ENCODE measurements at regions not wholly inside any gene's neighbourhood (a gene's known extent, or its start where the extent isn't known, plus 50 kb on each side); places are given as distances from the start of the nearest gene placed in this dataset.

GRCh38 chr6:134690048-134690447 lies 259.9 kb downstream of the ALDH8A1 start:
- no peak for DNase-seq
- Mint-ChIP-seq H3K9me3 (no peaks in the 10 kb centered on the region), H3K27ac (peak overlapping the region in 1 of 6 donors; percentile 4), H3K4me3 (no peak overlapping the region), H3K27me3 (ENCODE audit: low read depth in 3 of 3) (peaks cover 0 to 5% (median 2%) of the 10 kb centered on the region in 3 donors), H3K4me1 (no peaks in the 10 kb centered on the region), H3K36me3 (no peaks in the 10 kb centered on the region)

- Mint-ChIP-seq H3K4me1 (no peaks in the 10 kb centered on the region), H3K36me3 (no peaks in the 10 kb centered on the region), H3K27ac (no peak overlapping the region), H3K4me3 (no peak overlapping the region), H3K27me3 (ENCODE audit: low read depth in 3 of 3) (peaks cover 0 to 5% (median 2%) of the 10 kb centered on the region in 3 donors), H3K9me3 (no peaks in the 10 kb centered on the region)
- no peak for DNase-seq
Measured at GRCh38 chr6:134689641-134690040, 260.3 kb downstream of the ALDH8A1 start.

GRCh38 chr6:134689177-134689576 lies 260.7 kb downstream of the ALDH8A1 start:
- Mint-ChIP-seq H3K36me3 (no peaks in the 10 kb centered on the region), H3K9me3 (no peaks in the 10 kb centered on the region), H3K4me1 (no peaks in the 10 kb centered on the region), H3K27ac (no peak overlapping the region), H3K4me3 (no peak overlapping the region), H3K27me3 (ENCODE audit: low read depth in 3 of 3) (peaks cover 0 to 5% (median 2%) of the 10 kb centered on the region in 3 donors)
- no peak for DNase-seq

GRCh38 chr6:134686071-134686470 lies 263.8 kb downstream of the ALDH8A1 start:
- Mint-ChIP-seq H3K27me3 (ENCODE audit: low read depth in 3 of 3) (peaks cover 0 to 4% (median 3%) of the 10 kb centered on the region in 3 donors), H3K36me3 (no peaks in the 10 kb centered on the region), H3K9me3 (no peaks in the 10 kb centered on the region), H3K4me1 (no peaks in the 10 kb centered on the region), H3K4me3 (no peak overlapping the region), H3K27ac (no peak overlapping the region)
- no peak for DNase-seq

- DNase-seq, result no peak
- H3K4me3 Mint-ChIP-seq, result no peak overlapping the region
- H3K36me3 Mint-ChIP-seq, result no peaks in the 10 kb centered on the region
- no peak overlapping the region for H3K27ac Mint-ChIP-seq
- peaks cover 0 to 5% (median 3%) of the 10 kb centered on the region in 3 donors for H3K27me3 Mint-ChIP-seq (ENCODE audit: low read depth in 3 of 3)
- H3K9me3 Mint-ChIP-seq, result no peaks in the 10 kb centered on the region
- no peaks in the 10 kb centered on the region for H3K4me1 Mint-ChIP-seq
Measured at GRCh38 chr6:134684423-134684795, 265.5 kb downstream of the ALDH8A1 start.

- H3K4me3 Mint-ChIP-seq, result no peak overlapping the region
- H3K27me3 Mint-ChIP-seq (ENCODE audit: low read depth in 3 of 3), result peaks cover 0 to 5% (median under 1%) of the 10 kb centered on the region in 3 donors
- DNase-seq, result no peak
- H3K9me3 Mint-ChIP-seq, result no peaks in the 10 kb centered on the region
- no peaks in the 10 kb centered on the region for H3K36me3 Mint-ChIP-seq
- H3K27ac Mint-ChIP-seq, result no peak overlapping the region
- no peaks in the 10 kb centered on the region for H3K4me1 Mint-ChIP-seq
Measured at GRCh38 chr6:134683783-134684422, 266.0 kb downstream of the ALDH8A1 start.

- Mint-ChIP-seq H3K4me3 (no peak overlapping the region), H3K4me1 (no peaks in the 10 kb centered on the region), H3K27me3 (ENCODE audit: low read depth in 3 of 3) (peaks cover 0 to 5% (median 2%) of the 10 kb centered on the region in 3 donors), H3K27ac (no peak overlapping the region), H3K9me3 (no peaks in the 10 kb centered on the region), H3K36me3 (no peaks in the 10 kb centered on the region)
- DNase-seq, result no peak
Measured at GRCh38 chr6:134680433-134680832, 269.5 kb downstream of the ALDH8A1 start.

- Mint-ChIP-seq H3K27ac (no peak overlapping the region), H3K4me1 (no peaks in the 10 kb centered on the region), H3K4me3 (no peak overlapping the region), H3K36me3 (no peaks in the 10 kb centered on the region), H3K27me3 (ENCODE audit: low read depth in 3 of 3) (peaks cover 0 to 5% (median 2%) of the 10 kb centered on the region in 3 donors), H3K9me3 (no peaks in the 10 kb centered on the region)
- no peak for DNase-seq
Measured at GRCh38 chr6:134680021-134680420, 269.9 kb downstream of the ALDH8A1 start.

- H3K36me3 Mint-ChIP-seq, result no peaks in the 10 kb centered on the region
- no peaks in the 10 kb centered on the region for H3K4me1 Mint-ChIP-seq
- no peak for DNase-seq
- no peak overlapping the region for H3K4me3 Mint-ChIP-seq
- H3K27ac Mint-ChIP-seq, result no peak overlapping the region
- no peaks in the 10 kb centered on the region for H3K9me3 Mint-ChIP-seq
- H3K27me3 Mint-ChIP-seq (ENCODE audit: low read depth in 3 of 3), result peaks cover 0 to 5% (median 2%) of the 10 kb centered on the region in 3 donors
Measured at GRCh38 chr6:134678436-134678889, 271.4 kb downstream of the ALDH8A1 start.

- Mint-ChIP-seq H3K4me1 (no peaks in the 10 kb centered on the region), H3K27ac (no peak overlapping the region), H3K36me3 (no peaks in the 10 kb centered on the region), H3K27me3 (ENCODE audit: low read depth in 3 of 3) (peaks cover 0 to 2% (median 2%) of the 10 kb centered on the region in 3 donors), H3K9me3 (no peaks in the 10 kb centered on the region), H3K4me3 (no peak overlapping the region)
- DNase-seq, result no peak
Measured at GRCh38 chr6:134676307-134677281, 273.3 kb downstream of the ALDH8A1 start.

- no peak overlapping the region for H3K27ac Mint-ChIP-seq
- DNase-seq, result no peak
- H3K4me1 Mint-ChIP-seq, result no peaks in the 10 kb centered on the region
- H3K36me3 Mint-ChIP-seq, result no peaks in the 10 kb centered on the region
- H3K27me3 Mint-ChIP-seq (ENCODE audit: low read depth in 3 of 3), result peaks cover 0 to 2% (median 1%) of the 10 kb centered on the region in 3 donors
- no peak overlapping the region for H3K4me3 Mint-ChIP-seq
- H3K9me3 Mint-ChIP-seq, result no peaks in the 10 kb centered on the region
Measured at GRCh38 chr6:134675110-134676054, 274.5 kb downstream of the ALDH8A1 start.

- H3K4me1 Mint-ChIP-seq, result no peaks in the 10 kb centered on the region
- no peaks in the 10 kb centered on the region for H3K36me3 Mint-ChIP-seq
- no peak for DNase-seq
- H3K9me3 Mint-ChIP-seq, result no peaks in the 10 kb centered on the region
- no peak overlapping the region for H3K4me3 Mint-ChIP-seq
- peaks cover 0 to 2% (median 0%) of the 10 kb centered on the region in 3 donors for H3K27me3 Mint-ChIP-seq (ENCODE audit: low read depth in 3 of 3)
- no peak overlapping the region for H3K27ac Mint-ChIP-seq
Measured at GRCh38 chr6:134674562-134674961, 275.3 kb downstream of the ALDH8A1 start.

GRCh38 chr6:134669485-134669884 lies 280.4 kb downstream of the ALDH8A1 start:
- H3K4me3 Mint-ChIP-seq, result no peak overlapping the region
- no peak overlapping the region for H3K27ac Mint-ChIP-seq
- H3K27me3 Mint-ChIP-seq (ENCODE audit: low read depth in 3 of 3), result no peaks in the 10 kb centered on the region
- DNase-seq, result no peak
- no peaks in the 10 kb centered on the region for H3K9me3 Mint-ChIP-seq
- no peaks in the 10 kb centered on the region for H3K4me1 Mint-ChIP-seq
- no peaks in the 10 kb centered on the region for H3K36me3 Mint-ChIP-seq
